Spinal cord (tissue), 9 donors: ENCODE measurements at regions not wholly inside any gene's neighbourhood (a gene's known extent, or its start where the extent isn't known, plus 50 kb on each side); places are given as distances from the start of the nearest gene placed in this dataset.

Experiments used
- DNase-seq, 6 donors: peaks; one replicate each; pipeline versions ENCODE4 v3.0.0 to v3.0.0-alpha.2; 2013 to 2015; ENCODE audit warnings: low spot score in 6 of 6, low read depth in 4 of 6
- H3K27ac ChIP-seq: one replicate; pipeline ENCODE4 v1.5.1; 2013; ENCODE audit warnings: low read depth, low read length, control low read depth
- H3K27me3 ChIP-seq: one replicate; pipeline ENCODE4 v1.6.1; 2013; ENCODE audit warnings: low read length; ENCODE audit not compliant: control insufficient read depth, insufficient read depth
- H3K36me3 ChIP-seq: one replicate; pipeline ENCODE4 v1.6.1; 2013; ENCODE audit warnings: low read length; ENCODE audit not compliant: control insufficient read depth, insufficient read depth
- H3K4me1 ChIP-seq: one replicate; pipeline ENCODE4 v1.6.1; 2013; ENCODE audit warnings: low read length; ENCODE audit not compliant: control insufficient read depth, insufficient read depth
- H3K4me3 ChIP-seq: one replicate; pipeline ENCODE4 v1.5.1; 2013; ENCODE audit warnings: low read depth, low read length, control low read depth
- H3K9me3 ChIP-seq: one replicate; pipeline ENCODE4 v1.6.1; 2013; ENCODE audit warnings: low read length; ENCODE audit not compliant: control insufficient read depth, insufficient read depth
- WGBS: methylation state at CpG from one replicate; pipeline ENCODE4 v1.1.5; 2013; ENCODE audit warnings: missing lambda C conversion rate; ENCODE audit not compliant: insufficient coverage; 5-methylcytosine and 5-hydroxymethylcytosine counted together
- donor health status: healthy.

DNA sequence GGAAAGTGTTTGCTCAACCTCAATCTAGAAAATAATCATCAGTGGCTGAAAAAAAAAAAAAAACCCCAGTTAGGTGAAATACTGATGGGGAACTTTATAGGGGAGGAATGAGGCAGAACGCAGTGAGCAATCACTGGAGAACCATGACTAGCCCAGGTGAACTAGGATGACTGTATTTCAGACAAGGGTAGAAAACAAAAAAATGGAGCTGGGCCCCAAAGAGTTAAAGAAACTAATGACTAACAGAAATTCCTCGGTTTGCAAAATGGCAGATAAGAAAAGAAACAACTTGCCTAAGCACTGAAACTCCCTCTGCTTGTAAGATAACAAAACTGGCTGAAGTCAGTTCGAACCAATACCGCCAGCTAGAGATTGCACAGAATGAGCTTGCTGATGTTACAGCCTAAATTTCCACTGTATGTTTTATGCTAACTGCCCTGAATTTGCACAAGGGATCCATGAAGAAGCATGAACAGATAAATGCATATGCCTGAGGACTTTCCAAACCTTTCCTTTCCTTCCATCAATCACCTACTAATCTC, 245.9 kb downstream of the METTL4 start:
- DNase-seq, result no peak
- Histone ChIP-seq H3K4me3 (no peak overlapping the region), H3K27me3 (no peaks in the 10 kb centered on the region), H3K4me1 (no peaks in the 10 kb centered on the region), H3K27ac (no peak overlapping the region), H3K9me3 (no peaks in the 10 kb centered on the region), H3K36me3 (no peaks in the 10 kb centered on the region)
- WGBS, result 74% methylated on average over 2 of the region's 4 CpGs

DNA sequence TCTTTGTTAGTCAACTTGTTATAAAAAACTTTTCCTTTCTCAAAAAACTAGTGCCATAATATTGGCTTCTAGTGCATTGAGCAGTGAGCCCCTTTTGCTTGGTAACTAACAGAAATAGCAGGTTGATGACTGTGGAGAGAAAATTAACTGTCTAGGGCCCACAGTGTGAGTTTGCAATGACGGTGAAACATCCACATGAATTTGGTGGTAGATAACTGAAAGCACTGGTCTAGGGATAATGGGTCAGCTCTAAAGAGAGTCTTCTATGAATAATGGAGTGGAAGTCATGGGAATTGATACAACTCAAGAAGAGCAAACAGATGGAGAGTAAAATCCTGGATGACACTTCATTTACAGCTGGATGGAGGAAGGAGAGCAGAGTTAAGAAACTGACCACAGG, 245.4 kb downstream of the METTL4 start:
- 85% methylated on average over 1 of the region's 1 CpG for WGBS
- Histone ChIP-seq H3K4me1 (no peaks in the 10 kb centered on the region), H3K27ac (no peak overlapping the region), H3K27me3 (no peaks in the 10 kb centered on the region), H3K4me3 (no peak overlapping the region), H3K36me3 (no peaks in the 10 kb centered on the region), H3K9me3 (no peaks in the 10 kb centered on the region)
- DNase-seq, result no peak

DNA sequence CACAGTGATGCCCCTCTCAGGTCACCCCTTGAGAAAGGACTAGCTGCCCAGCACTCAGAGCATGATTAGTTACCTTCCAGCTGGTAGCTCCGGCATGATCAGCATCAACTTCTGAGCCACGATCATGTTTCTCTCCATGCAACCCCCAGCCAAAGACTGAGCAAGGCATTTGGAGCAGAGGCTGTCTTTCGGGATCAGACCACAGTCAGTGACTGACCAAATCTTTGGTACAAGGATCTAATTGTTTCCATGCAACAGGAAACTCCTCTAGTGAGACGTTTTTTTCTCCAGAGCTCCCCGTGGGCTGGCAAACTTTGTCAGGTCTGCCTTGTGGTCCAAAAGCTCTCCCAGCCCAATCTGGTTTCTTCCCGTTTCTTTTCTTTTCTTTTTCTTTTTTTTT, 244.3 kb downstream of the METTL4 start:
- DNase-seq, result no peak
- no peaks in the 10 kb centered on the region for H3K27me3 ChIP-seq
- no peak overlapping the region for H3K27ac ChIP-seq
- no peaks in the 10 kb centered on the region for H3K36me3 ChIP-seq
- H3K4me3 ChIP-seq, result no peak overlapping the region
- H3K9me3 ChIP-seq, result no peaks in the 10 kb centered on the region
- no peaks in the 10 kb centered on the region for H3K4me1 ChIP-seq
- 73% methylated on average over 5 of the region's 6 CpGs for WGBS

DNA sequence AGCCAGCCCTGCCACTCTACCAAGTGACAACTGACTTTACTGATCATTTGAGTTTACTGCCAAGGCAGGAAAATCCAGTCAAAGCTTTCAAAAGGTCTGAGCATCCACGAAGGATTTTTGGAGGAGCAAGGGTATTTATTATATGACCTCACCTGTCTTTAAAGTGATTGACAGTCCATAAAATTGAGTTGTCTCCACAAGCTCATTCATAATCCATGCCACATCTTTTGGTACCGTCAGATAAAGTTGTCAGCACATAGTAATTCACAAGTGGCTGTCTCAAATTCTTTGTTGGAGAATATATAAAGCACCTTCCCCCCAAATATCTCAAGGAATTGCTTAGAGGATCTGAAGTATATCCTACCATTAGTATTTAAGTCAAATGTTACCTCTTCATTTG, 240.5 kb downstream of the METTL4 start:
- H3K4me1 ChIP-seq, result no peaks in the 10 kb centered on the region
- H3K9me3 ChIP-seq, result no peaks in the 10 kb centered on the region
- H3K27me3 ChIP-seq, result no peaks in the 10 kb centered on the region
- no peak overlapping the region for H3K4me3 ChIP-seq
- no peak for DNase-seq
- H3K27ac ChIP-seq, result no peak overlapping the region
- H3K36me3 ChIP-seq, result no peaks in the 10 kb centered on the region
- WGBS, result no CpG with 5 or more reads among the region's 2 CpGs

DNA sequence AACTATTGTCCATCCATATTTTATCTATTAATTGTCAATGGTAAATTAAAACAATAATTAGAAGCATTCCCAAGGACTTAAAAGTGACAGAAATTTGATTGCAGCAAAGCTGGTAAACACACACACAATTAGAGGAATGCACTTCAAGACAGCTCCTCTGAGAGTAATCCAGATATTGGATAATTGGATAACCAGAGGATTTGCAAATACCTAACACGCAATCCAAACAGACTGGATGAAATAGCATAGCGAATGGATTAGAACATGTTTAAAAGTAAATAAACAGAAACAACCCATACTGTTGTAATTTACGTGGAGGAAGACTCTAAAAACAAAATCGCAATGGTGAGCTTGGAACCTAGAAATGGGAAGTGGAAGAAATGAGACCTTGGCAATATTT, 239.8 kb downstream of the METTL4 start:
- no peak overlapping the region for H3K27ac ChIP-seq
- H3K4me1 ChIP-seq, result no peaks in the 10 kb centered on the region
- no CpG with 5 or more reads among the region's 4 CpGs for WGBS
- no peaks in the 10 kb centered on the region for H3K9me3 ChIP-seq
- DNase-seq, result peak in 1 of 6 donors; percentile 76
- no peaks in the 10 kb centered on the region for H3K27me3 ChIP-seq
- H3K4me3 ChIP-seq, result no peak overlapping the region
- no peaks in the 10 kb centered on the region for H3K36me3 ChIP-seq

DNA sequence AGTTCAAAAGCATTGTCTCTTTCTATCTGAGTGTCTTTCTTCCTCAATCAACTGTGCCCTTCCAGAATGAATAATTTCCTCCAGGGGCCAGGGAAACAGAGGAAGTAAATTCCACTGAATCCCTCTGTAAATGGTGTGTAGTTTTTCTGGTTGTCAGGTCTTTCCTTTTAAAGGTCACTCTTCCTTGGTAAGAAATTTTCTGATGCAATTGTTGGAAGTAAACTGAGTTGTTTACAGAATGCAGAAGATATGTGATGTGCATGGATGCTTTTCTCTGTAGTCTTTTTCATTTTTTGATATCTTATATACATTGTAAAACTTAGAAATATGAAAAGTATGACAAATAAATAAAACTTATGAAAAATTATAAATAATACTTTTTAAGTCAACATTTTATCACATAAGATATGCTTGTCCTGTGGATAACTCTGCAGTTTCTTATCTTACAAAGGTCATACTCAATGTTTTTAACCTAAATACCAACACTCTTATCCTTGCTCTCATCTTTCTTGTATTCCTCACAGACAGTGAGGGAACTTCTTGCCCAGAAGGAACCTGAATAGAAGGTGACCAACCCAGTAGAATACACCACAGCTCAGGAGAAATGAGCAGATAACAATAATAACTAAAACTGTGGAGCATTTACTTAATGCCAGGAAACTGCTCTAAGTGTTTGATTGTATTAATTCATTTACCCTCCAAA, 234.5 kb downstream of the METTL4 start:
- no peaks in the 10 kb centered on the region for H3K4me1 ChIP-seq
- DNase-seq, result no peak
- H3K27me3 ChIP-seq, result no peaks in the 10 kb centered on the region
- H3K4me3 ChIP-seq, result no peak overlapping the region
- H3K36me3 ChIP-seq, result no peaks in the 10 kb centered on the region
- no peaks in the 10 kb centered on the region for H3K9me3 ChIP-seq
- no peak overlapping the region for H3K27ac ChIP-seq

DNA sequence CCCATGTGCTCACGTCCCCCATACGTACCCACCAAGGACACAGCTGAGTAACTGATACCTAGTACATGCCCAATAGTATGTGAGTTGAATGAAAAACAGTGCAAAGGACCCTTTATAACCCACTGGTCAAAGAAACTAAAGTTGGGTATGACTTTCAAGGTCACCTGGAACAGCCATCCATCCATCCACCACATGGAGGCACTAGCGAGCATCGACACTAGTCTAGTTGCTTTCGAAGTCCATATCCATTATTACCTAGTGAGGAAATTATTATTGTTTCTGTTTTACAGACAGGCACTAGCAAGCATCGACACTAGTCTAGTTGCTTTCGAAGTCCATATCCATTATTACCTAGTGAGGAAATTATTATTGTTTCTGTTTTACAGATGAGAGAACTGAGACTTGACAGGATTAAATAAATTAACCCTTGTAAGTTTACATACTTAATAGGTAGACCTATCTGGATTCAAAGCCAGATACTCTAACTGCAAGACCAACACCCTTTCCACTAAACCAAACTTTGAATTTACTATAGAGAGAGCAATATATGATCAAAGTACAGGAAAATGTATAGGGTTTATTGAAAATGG, 233.7 kb downstream of the METTL4 start:
- Histone ChIP-seq H3K27ac (no peak overlapping the region), H3K4me1 (no peaks in the 10 kb centered on the region), H3K9me3 (no peaks in the 10 kb centered on the region), H3K36me3 (no peaks in the 10 kb centered on the region), H3K4me3 (no peak overlapping the region), H3K27me3 (no peaks in the 10 kb centered on the region)
- DNase-seq, result no peak
- no CpG with 5 or more reads among the region's 7 CpGs for WGBS

DNA sequence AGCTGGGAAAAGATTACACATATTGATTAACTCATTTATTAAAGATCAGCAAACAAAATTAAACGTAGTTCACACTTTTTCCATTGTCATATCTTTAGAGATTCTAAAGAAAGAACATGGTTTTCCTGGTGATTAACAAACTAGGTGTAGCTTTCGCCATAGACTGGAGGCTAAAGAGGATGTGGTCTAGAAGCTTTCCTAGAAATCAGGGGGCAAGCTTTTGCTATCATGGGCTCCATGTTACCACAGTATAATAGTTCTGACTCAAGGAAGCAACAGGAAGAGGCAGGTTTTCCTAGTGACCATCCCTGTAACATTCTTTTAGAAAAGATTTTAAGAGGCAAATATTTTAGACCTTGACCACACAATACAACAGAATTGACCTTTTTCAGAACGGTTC, 232.7 kb downstream of the METTL4 start:
- Histone ChIP-seq H3K36me3 (no peaks in the 10 kb centered on the region), H3K27me3 (no peaks in the 10 kb centered on the region), H3K4me3 (no peak overlapping the region), H3K27ac (no peak overlapping the region), H3K9me3 (no peaks in the 10 kb centered on the region), H3K4me1 (no peaks in the 10 kb centered on the region)
- no peak for DNase-seq
- WGBS, result no CpG with 5 or more reads among the region's 3 CpGs

DNA sequence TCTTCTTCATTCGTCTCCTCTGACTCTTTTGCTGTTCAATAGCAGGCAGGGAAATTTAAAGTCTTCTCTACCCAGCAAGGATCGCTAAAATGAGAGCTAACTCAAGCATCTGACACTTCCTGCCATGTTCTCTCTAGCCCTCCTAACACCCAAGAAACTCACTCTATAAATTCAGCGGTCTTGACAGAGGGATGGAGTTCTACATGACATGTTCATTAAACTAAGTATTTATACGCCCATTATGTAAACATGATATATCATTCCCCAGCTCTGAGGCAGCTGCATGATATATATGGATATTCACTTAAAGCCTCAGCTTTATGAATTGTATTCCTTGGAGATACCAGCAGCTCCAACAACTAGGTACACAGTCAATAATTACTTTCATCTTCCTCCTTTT, 231.0 kb downstream of the METTL4 start:
- H3K27me3 ChIP-seq, result no peaks in the 10 kb centered on the region
- WGBS, result 100% methylated on average over 2 of the region's 4 CpGs
- H3K9me3 ChIP-seq, result no peaks in the 10 kb centered on the region
- H3K4me1 ChIP-seq, result no peaks in the 10 kb centered on the region
- no peaks in the 10 kb centered on the region for H3K36me3 ChIP-seq
- no peak overlapping the region for H3K27ac ChIP-seq
- DNase-seq, result peak in 1 of 6 donors; percentile 61
- no peak overlapping the region for H3K4me3 ChIP-seq

DNA sequence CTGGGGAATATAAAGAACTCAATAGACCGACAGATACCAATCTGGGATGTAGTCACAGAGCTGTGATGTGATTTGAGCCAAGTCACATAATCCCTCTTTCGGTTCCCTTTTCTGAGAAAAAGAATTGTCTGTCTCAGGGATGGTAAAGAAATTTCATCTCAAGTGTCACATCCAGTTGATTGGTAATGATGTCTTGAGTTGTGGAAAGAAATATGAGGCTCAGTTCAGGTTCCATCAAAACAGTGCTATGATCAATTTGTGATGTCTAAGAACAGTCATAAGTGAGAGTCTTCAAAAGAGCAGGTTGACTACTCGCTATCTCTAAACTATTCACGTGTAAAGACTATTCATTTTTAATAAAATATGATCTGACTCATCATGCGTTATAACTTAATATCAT, 223.3 kb downstream of the METTL4 start:
- no peaks in the 10 kb centered on the region for H3K4me1 ChIP-seq
- DNase-seq, result no peak
- WGBS, result 67% methylated on average over 1 of the region's 5 CpGs
- no peaks in the 10 kb centered on the region for H3K27me3 ChIP-seq
- H3K27ac ChIP-seq, result no peak overlapping the region
- H3K36me3 ChIP-seq, result no peaks in the 10 kb centered on the region
- no peak overlapping the region for H3K4me3 ChIP-seq
- no peaks in the 10 kb centered on the region for H3K9me3 ChIP-seq
